ENCODE measurements at regions not wholly inside any gene's neighbourhood (a gene's known extent, or its start where the extent isn't known, plus 50 kb on each side); places are given as distances from the start of the nearest gene placed in this dataset.

- DNase-seq, result no peak
Measured at GRCh38 chrX:45980726-45981125, 564.5 kb downstream of the ZNF674 start.

- DNase-seq, result no peak
Measured at GRCh38 chrX:45975633-45976032, 569.6 kb downstream of the ZNF674 start.

- DNase-seq, result no peak
Measured at GRCh38 chrX:45972636-45973035, 572.6 kb downstream of the ZNF674 start.

- no peak for DNase-seq
Measured at GRCh38 chrX:45959567-45959966, 585.7 kb downstream of the ZNF674 start.

- no peak for DNase-seq
Measured at GRCh38 chrX:45956191-45956870, 588.9 kb downstream of the ZNF674 start.

- DNase-seq, result no peak
Measured at GRCh38 chrX:45955661-45956060, 589.6 kb downstream of the ZNF674 start.

- DNase-seq, result no peak
Measured at GRCh38 chrX:45954026-45954425, 591.2 kb downstream of the ZNF674 start.

GRCh38 chrX:45952030-45952429 is 593.2 kb downstream of the ZNF674 start:
- no peak for DNase-seq

GRCh38 chrX:45935408-45935807 is 609.8 kb downstream of the ZNF674 start:
- DNase-seq, result no peak

- DNase-seq, result no peak
Measured at GRCh38 chrX:45912316-45912715, 632.9 kb downstream of the ZNF674 start.

- no peak for DNase-seq
Measured at GRCh38 chrX:45907786-45908185, 637.4 kb downstream of the ZNF674 start.

GRCh38 chrX:45903781-45904201 is 641.4 kb downstream of the ZNF674 start:
- DNase-seq, result no peak

- no peak for DNase-seq
Measured at GRCh38 chrX:45900766-45901615, 644.2 kb downstream of the ZNF674 start.

GRCh38 chrX:45894864-45895645 is 650.2 kb downstream of the ZNF674 start:
- DNase-seq, result no peak

GRCh38 chrX:45889471-45889870 is 655.8 kb downstream of the ZNF674 start:
- DNase-seq, result no peak

GRCh38 chrX:45888518-45888917 is 656.7 kb downstream of the ZNF674 start:
- no peak for DNase-seq

GRCh38 chrX:45885931-45886330 is 659.3 kb downstream of the ZNF674 start:
- DNase-seq, result no peak

- no peak for DNase-seq
Measured at GRCh38 chrX:45879512-45879911, 665.7 kb downstream of the ZNF674 start.

GRCh38 chrX:45876206-45876605 is 669.0 kb downstream of the ZNF674 start:
- DNase-seq, result no peak

GRCh38 chrX:45873781-45874180 is 671.4 kb downstream of the ZNF674 start:
- DNase-seq, result no peak

GRCh38 chrX:45872480-45872879 is 671.8 kb upstream of the DIPK2B start:
- no peak for DNase-seq

GRCh38 chrX:45868425-45868824 is 667.7 kb upstream of the DIPK2B start:
- no peak for DNase-seq

GRCh38 chrX:45862801-45863200 is 662.1 kb upstream of the DIPK2B start:
- DNase-seq, result no peak

- DNase-seq, result no peak
Measured at GRCh38 chrX:45860450-45860849, 659.8 kb upstream of the DIPK2B start.

All from stimulated activated CD4-positive, alpha-beta T cell treated with anti-CD3 and anti-CD28 coated beads, Interleukin-2, amount 100 ng/mL, for 24 hours (primary cell).